ENCODE measurements at regions not wholly inside any gene's neighbourhood (a gene's known extent, or its start where the extent isn't known, plus 50 kb on each side); places are given as distances from the start of the nearest gene placed in this dataset.

DNA sequence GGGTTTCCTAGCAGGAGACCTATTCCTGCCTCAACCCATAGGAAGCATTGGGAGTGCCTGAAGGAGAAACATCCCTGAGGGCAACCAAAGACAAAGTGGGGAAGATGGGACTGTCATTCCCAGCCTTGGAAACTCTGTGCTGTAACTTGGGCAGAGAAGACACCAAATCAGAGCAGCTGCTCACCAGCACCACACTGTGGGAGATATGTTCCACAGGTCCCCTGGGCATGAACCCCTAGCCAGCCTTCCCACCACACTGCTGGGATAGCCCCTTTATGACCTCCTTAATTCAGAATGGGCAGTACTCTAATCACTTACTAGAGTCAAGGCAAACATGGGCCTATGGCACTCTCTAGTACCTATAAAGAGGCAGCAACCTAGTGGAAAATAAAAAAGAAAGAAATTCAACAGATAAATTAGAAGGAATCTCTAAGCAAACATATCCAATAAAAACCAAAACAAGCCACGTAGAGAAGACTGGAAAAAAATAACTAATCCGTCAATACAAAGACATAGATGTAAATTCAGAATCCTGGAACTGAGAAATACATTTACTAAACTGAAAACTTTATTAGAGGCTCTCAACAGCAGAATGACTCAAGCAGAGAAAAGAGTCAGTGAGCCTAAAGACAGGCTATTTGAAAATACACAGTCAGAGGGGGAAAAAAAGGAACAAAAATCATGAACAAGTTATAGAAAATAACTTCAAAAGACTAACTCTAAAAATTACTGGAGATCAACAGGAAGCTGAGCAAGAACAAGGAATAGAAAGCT, 878.4 kb upstream of the FRG1 start:
- FAIRE-seq: no peak
- DNase-seq (ENCODE audit: insufficient read length): no peak
- TF ChIP-seq POLR2A (IDR thresholded peaks at IDR 0.05; ENCODE audit: low read depth, low read length) (no peak), TAF1 (IDR thresholded peaks at IDR 0.05; ENCODE audit: borderline replicate concordance, low read depth, low read length) (no peak), POLR2AphosphoS5 (IDR thresholded peaks at IDR 0.05; ENCODE audit: low read depth, low read length) (no peak)

- TF ChIP-seq TAF1 (IDR thresholded peaks at IDR 0.05; ENCODE audit: borderline replicate concordance, low read depth, low read length): no peak
- no peak for TF ChIP-seq POLR2A (IDR thresholded peaks at IDR 0.05; ENCODE audit: low read depth, low read length)
- TF ChIP-seq POLR2AphosphoS5 (IDR thresholded peaks at IDR 0.05; ENCODE audit: low read depth, low read length): no peak
- FAIRE-seq (no peak), DNase-seq (ENCODE audit: insufficient read length) (no peak)
These were observed 870.9 kb upstream of the FRG1 start for GRCh38 chr4:189069772-189070171.

GRCh38 chr4:189071241-189071640, 869.4 kb upstream of the FRG1 start:
- DNase-seq (ENCODE audit: insufficient read length) (no peak), FAIRE-seq (no peak)
- TF ChIP-seq POLR2A (IDR thresholded peaks at IDR 0.05; ENCODE audit: low read depth, low read length) (no peak), POLR2AphosphoS5 (IDR thresholded peaks at IDR 0.05; ENCODE audit: low read depth, low read length) (no peak), TAF1 (IDR thresholded peaks at IDR 0.05; ENCODE audit: borderline replicate concordance, low read depth, low read length) (no peak)

DNA sequence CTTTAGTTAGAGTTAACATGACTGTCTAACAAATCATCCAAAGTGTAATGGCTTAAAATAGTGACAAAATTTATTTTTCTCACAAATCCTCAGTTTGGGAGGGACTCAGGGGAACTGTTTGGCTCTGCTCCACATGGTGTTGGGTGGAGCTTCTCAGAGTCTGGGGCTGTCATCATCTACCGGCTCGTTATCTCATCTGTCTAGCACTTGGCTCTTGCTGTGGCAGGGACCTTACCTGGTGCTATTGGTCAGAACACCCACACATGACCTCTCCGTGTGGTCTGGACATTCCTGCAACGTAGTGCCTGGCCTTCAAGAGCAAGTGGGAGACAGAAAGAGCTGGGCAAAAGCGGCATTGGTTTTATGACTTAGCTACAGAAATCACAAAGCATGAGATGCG, 866.9 kb upstream of the FRG1 start:
- no peak for FAIRE-seq

DNA sequence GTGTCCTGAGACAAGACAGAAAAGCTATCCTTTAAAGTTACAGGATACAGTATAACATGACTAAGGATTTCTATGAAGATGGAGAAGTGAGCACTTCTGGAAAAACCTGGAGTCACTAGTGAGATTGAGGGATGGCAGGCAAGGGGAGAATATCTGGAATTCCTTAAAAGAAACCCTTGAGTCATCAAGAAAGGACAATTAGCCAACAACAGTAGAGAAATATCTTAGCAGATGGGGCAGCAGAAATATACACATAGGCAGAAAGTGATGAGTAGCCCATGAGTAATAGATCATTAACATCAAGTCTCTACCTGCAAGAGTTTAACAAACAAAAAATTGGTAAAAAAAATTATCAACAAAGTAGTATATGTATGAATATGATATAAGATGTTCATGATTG, 858.8 kb upstream of the FRG1 start:
- DNase-seq (ENCODE audit: insufficient read length): no peak
- FAIRE-seq: no peak

More for the DNA sequence above, 866.9 kb upstream of the FRG1 start:
- TF ChIP-seq TAF1 (IDR thresholded peaks at IDR 0.05; ENCODE audit: borderline replicate concordance, low read depth, low read length): no peak
- TF ChIP-seq POLR2AphosphoS5 (IDR thresholded peaks at IDR 0.05; ENCODE audit: low read depth, low read length): no peak
- no peak for TF ChIP-seq POLR2A (IDR thresholded peaks at IDR 0.05; ENCODE audit: low read depth, low read length)
- no peak for DNase-seq (ENCODE audit: insufficient read length)

GRCh38 chr4:189083769-189084168, 856.9 kb upstream of the FRG1 start:
- DNase-seq (ENCODE audit: insufficient read length) (no peak), FAIRE-seq (no peak)
- TF ChIP-seq TAF1 (IDR thresholded peaks at IDR 0.05; ENCODE audit: borderline replicate concordance, low read depth, low read length) (no peak), POLR2A (IDR thresholded peaks at IDR 0.05; ENCODE audit: low read depth, low read length) (no peak), POLR2AphosphoS5 (IDR thresholded peaks at IDR 0.05; ENCODE audit: low read depth, low read length) (no peak)

More for the DNA sequence above, 858.8 kb upstream of the FRG1 start:
- TF ChIP-seq TAF1 (IDR thresholded peaks at IDR 0.05; ENCODE audit: borderline replicate concordance, low read depth, low read length) (no peak), POLR2AphosphoS5 (IDR thresholded peaks at IDR 0.05; ENCODE audit: low read depth, low read length) (no peak), POLR2A (IDR thresholded peaks at IDR 0.05; ENCODE audit: low read depth, low read length) (no peak)

DNA sequence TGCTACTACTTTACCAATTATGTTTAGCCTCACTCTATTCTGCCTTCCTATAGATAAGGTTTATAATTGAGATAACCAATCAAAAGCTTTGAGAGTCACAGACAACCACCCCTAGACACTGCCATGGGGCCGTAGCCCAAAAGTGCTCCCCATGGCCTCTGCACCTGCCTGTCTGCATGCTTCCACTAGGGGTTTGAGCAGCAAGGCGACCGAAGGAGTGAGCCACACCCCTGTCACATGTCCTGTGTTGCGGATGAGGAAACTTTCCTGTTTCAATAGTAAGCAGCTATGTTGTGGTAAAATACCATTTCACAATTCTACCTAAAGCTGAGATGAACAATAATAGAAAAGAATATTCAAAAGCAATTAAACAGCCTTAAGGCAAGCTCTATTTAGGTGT, 856.0 kb upstream of the FRG1 start:
- DNase-seq (ENCODE audit: insufficient read length) (no peak), FAIRE-seq (no peak)
- TF ChIP-seq POLR2A (IDR thresholded peaks at IDR 0.05; ENCODE audit: low read depth, low read length) (no peak), TAF1 (IDR thresholded peaks at IDR 0.05; ENCODE audit: borderline replicate concordance, low read depth, low read length) (no peak)

GRCh38 chr4:189087971-189088370, 852.7 kb upstream of the FRG1 start:
- DNase-seq (ENCODE audit: insufficient read length) (no peak), FAIRE-seq (no peak)
- TF ChIP-seq POLR2A (IDR thresholded peaks at IDR 0.05; ENCODE audit: low read depth, low read length): no peak
- TF ChIP-seq TAF1 (IDR thresholded peaks at IDR 0.05; ENCODE audit: borderline replicate concordance, low read depth, low read length): no peak
- TF ChIP-seq POLR2AphosphoS5 (IDR thresholded peaks at IDR 0.05; ENCODE audit: low read depth, low read length): no peak

DNA sequence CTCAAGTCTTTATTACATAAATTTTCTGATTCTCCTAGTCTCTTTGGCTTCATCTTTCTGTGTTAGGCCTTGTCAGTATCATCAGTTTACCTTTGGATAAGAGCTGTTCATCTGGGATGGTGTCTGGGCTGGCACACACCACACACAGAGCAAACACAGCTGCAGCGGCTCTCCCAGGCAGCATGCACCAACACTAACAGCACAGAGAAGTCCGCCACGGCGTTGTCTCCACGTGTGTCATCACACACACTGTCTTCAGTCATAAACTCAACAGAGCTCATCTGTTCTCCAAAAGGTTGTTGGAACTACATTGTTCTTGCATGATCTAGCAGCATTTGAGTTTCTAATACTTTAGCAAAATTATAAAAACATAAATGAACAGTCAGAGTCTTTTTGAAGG, 851.9 kb upstream of the FRG1 start:
- no peak for DNase-seq (ENCODE audit: insufficient read length)
- TF ChIP-seq POLR2A (IDR thresholded peaks at IDR 0.05; ENCODE audit: low read depth, low read length) (no peak), TAF1 (IDR thresholded peaks at IDR 0.05; ENCODE audit: borderline replicate concordance, low read depth, low read length) (no peak), POLR2AphosphoS5 (IDR thresholded peaks at IDR 0.05; ENCODE audit: low read depth, low read length) (no peak)
- FAIRE-seq: no peak

- TF ChIP-seq TAF1 (IDR thresholded peaks at IDR 0.05; ENCODE audit: borderline replicate concordance, low read depth, low read length) (no peak), POLR2A (IDR thresholded peaks at IDR 0.05; ENCODE audit: low read depth, low read length) (no peak), POLR2AphosphoS5 (IDR thresholded peaks at IDR 0.05; ENCODE audit: low read depth, low read length) (no peak)
- no peak for DNase-seq (ENCODE audit: insufficient read length)
- no peak for FAIRE-seq
These were observed 850.4 kb upstream of the FRG1 start for GRCh38 chr4:189090174-189090814.

GRCh38 chr4:189092581-189092980, 848.1 kb upstream of the FRG1 start:
- TF ChIP-seq POLR2A (IDR thresholded peaks at IDR 0.05; ENCODE audit: low read depth, low read length): no peak
- no peak for TF ChIP-seq POLR2AphosphoS5 (IDR thresholded peaks at IDR 0.05; ENCODE audit: low read depth, low read length)
- TF ChIP-seq TAF1 (IDR thresholded peaks at IDR 0.05; ENCODE audit: borderline replicate concordance, low read depth, low read length): no peak
- DNase-seq (ENCODE audit: insufficient read length) (no peak), FAIRE-seq (no peak)

DNA sequence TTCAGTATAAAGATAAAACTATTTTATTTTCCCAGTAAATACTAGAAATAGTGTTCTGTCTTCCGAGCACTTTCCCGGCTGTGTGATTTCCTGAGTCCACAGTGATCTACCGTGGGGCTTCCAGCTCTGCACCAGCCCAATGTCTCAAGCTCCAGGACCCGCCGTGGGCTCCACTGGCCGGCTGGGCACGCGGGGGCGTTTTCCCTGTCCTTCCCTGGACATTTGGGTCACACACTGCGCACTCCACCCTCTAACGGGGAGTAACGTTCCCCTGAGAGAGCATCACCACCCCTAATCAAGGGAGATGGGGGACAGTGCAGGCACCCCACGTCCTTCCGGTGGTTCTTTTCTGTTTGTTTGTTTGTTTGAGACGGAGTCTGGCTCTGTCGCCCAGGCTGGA, 844.6 kb upstream of the FRG1 start:
- no peak for DNase-seq (ENCODE audit: insufficient read length)
- FAIRE-seq: no peak
- TF ChIP-seq POLR2AphosphoS5 (IDR thresholded peaks at IDR 0.05; ENCODE audit: low read depth, low read length) (no peak), POLR2A (IDR thresholded peaks at IDR 0.05; ENCODE audit: low read depth, low read length) (no peak), TAF1 (IDR thresholded peaks at IDR 0.05; ENCODE audit: borderline replicate concordance, low read depth, low read length) (no peak)

Measured in GM12892 (cell line).